ENCODE measurements at regions not wholly inside any gene's neighbourhood (a gene's known extent, or its start where the extent isn't known, plus 50 kb on each side); places are given as distances from the start of the nearest gene placed in this dataset.
"Not testable (repeated sequence)": the region's sequence is repeated elsewhere in the genome, so short reads cannot be mapped to it uniquely, and the experiment has no call there.

DNA sequence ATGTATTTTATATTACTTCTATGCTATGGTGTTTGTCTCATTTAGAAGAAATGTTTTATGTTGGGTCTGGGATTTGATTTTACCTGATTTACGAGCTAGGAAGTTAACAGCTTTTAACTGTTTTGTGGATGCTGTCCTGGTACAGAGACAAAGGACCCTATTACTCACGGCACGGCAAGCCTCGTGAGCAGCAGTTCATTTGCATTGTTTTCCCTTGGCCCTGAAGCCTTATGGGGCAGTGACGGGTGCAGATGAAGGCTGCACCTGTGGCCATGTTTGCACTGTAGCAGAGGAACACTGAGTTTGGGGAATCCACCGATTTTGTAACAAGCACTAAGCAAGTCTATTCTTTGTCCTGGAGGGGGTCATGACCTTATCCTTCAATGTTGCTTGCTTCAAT, 291.9 kb upstream of the SPATA31A3 start:
- H3K4me1 ChIP-seq; H3K27ac ChIP-seq; DNase-seq; H3K27me3 ChIP-seq; H3K9me3 ChIP-seq; intact Hi-C loops (cut with DNase I); ATAC-seq; H3K4me3 ChIP-seq; H3K36me3 ChIP-seq (replicated peaks in 1 of 2; ENCODE audit: insufficient read depth in 1 of 2, low read depth in 2 of 2): not testable (repeated sequence)
- WGBS, 2 donors, result no CpG with 5 or more reads among the region's 6 CpGs

DNA sequence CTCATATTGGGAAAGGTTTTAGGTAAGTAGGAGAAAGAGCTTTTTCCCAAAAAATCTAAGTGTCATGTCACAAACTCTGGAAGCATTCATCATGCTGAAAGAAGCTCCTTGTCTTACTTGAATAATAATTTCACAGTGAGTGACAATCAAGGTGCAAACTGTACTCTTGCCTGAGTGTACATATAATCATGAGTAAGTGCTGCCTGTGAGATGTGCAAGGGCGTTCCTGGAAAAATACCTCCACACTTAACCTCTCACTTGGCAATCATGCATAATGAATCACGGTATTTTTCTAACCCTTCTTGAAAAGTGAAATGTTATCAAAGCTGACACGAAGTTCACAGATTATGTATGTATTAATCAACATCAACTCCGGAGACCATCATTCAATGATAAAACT, 289.2 kb upstream of the SPATA31A3 start:
- H3K4me3 ChIP-seq; ATAC-seq; H3K27ac ChIP-seq; intact Hi-C loops (cut with DNase I); H3K36me3 ChIP-seq (replicated peaks in 1 of 2; ENCODE audit: insufficient read depth in 1 of 2, low read depth in 2 of 2); H3K9me3 ChIP-seq; H3K27me3 ChIP-seq; H3K4me1 ChIP-seq; DNase-seq: not testable (repeated sequence)
- WGBS, 2 donors, result no CpG with 5 or more reads among the region's 4 CpGs

DNA sequence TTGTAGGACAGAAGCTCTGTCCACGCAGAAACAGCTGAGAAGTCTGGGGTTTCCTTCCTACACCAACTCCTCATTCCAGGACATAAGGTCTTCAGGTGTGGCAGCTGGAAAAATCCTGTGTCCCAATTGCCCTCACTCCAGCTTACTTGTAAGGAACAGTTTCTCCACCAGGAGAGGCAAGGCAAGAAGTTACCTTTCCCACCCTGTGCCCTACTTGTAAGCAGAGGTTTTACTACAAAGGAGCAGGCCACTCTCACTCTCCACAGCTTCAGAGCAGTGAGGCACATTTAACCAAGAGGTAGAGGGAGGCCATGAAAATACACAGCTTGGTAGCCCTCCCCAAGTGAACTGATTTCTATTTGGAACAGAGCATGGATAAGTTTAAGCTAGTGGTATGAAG, 277.3 kb upstream of the SPATA31A3 start:
- ATAC-seq; intact Hi-C loops (cut with DNase I): not testable (repeated sequence)

DNA sequence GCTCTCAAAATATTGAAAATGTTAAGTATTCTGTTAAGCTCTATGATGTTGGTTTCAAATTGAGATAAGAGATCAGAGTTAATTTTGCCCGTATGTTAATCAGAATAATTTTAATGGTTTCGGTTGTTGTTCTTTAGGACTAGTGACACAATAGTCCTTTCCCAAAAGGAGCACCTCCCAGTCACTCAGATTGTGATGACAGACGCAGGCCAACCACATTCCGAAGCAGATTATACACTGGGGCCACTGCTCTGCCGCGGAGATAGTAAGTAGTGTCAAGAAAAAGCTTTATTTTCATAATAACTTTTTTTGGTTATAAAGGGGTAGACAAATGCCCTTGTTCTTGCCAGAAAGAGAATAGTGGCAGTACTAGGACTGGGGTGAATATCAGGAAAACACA, 265.5 kb upstream of the SPATA31A3 start:
- H3K27ac ChIP-seq; H3K27me3 ChIP-seq; DNase-seq; H3K4me3 ChIP-seq; H3K9me3 ChIP-seq; H3K4me1 ChIP-seq; H3K36me3 ChIP-seq (replicated peaks in 1 of 2; ENCODE audit: insufficient read depth in 1 of 2, low read depth in 2 of 2); ATAC-seq; intact Hi-C loops (cut with DNase I): not testable (repeated sequence)
- WGBS, 2 donors, result no CpG with 5 or more reads among the region's 6 CpGs

More for the DNA sequence above, 277.3 kb upstream of the SPATA31A3 start:
- not testable (repeated sequence) for H3K27me3 ChIP-seq; H3K27ac ChIP-seq; H3K4me3 ChIP-seq; H3K9me3 ChIP-seq; DNase-seq; H3K4me1 ChIP-seq; H3K36me3 ChIP-seq (replicated peaks in 1 of 2; ENCODE audit: insufficient read depth in 1 of 2, low read depth in 2 of 2)
- WGBS, 2 donors, result no CpG with 5 or more reads among the region's 1 CpG

DNA sequence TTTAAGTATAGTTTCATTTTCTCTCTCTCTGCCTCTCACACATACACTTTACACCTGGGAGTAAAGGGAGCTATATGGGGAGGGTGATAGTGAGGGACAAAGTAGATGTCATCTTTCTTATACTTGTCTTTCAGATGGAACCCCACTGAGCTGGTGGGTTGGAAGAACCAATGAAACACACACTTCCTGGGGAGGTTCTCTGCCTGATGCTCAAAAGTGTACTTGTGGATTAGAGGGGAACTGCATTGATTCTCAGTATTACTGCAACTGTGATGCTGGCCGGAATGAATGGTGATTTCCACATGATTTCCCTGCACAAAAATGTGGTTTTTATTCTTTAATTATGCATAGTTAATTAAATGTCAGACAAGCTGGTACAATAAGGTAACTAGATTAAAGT, 256.6 kb upstream of the SPATA31A3 start:
- H3K4me3 ChIP-seq; intact Hi-C loops (cut with DNase I); H3K4me1 ChIP-seq; DNase-seq; ATAC-seq; H3K9me3 ChIP-seq; H3K27ac ChIP-seq; H3K27me3 ChIP-seq; H3K36me3 ChIP-seq (replicated peaks in 1 of 2; ENCODE audit: insufficient read depth in 1 of 2, low read depth in 2 of 2): not testable (repeated sequence)
- no CpG with 5 or more reads among the region's 1 CpG for WGBS, 2 donors

DNA sequence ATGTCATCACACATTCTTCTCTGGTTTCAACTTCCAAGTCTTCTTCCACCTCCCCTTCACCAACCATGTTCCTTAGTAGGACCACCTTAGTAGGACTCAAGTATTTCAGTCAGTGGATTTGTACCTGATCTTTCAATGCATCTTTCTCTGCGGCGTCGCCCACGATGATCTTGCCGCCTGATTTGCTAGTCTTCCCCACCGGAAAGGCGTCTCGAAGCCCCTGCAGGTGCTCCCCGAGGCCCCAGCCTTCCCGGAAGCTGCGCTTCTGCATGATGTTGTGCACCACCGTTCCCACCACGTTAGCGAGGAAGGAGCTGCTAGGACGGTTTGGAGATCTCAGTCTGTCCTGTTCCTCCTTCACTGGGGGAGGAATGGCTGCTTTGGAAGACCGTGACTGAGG, 219.7 kb upstream of the SPATA31A3 start:
- WGBS, 2 donors, result 87 to 92% methylated on average over 10 to 14 of the region's 16 CpGs

DNA sequence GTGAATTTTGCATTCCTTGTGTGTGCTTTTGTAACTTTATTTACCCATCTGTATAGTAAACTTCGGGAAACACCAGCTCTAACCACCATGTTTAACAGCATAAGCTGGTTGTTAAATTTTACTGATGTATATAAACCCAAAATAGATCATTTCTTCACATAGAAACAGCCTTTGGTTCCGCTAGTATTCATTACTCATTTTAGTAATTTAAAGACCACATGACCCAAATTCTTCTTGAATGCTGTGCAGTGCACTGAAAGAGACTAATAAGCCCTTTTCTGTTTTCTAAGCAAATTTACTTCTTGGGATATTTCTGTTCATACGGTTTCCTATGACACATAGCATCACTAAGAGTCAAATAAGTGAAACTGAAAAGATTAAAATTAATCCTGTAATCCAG, 218.5 kb upstream of the SPATA31A3 start:
- H3K36me3 ChIP-seq (replicated peaks in 1 of 2; ENCODE audit: insufficient read depth in 1 of 2, low read depth in 2 of 2); DNase-seq; H3K27ac ChIP-seq; H3K4me1 ChIP-seq; intact Hi-C loops (cut with DNase I); H3K27me3 ChIP-seq; H3K4me3 ChIP-seq; ATAC-seq; H3K9me3 ChIP-seq: not testable (repeated sequence)
- 41 to 57% methylated on average over 1 of the region's 3 CpGs for WGBS, 2 donors

More for the DNA sequence above, 219.7 kb upstream of the SPATA31A3 start:
- H3K4me1 ChIP-seq; H3K9me3 ChIP-seq; H3K27me3 ChIP-seq; H3K36me3 ChIP-seq (replicated peaks in 1 of 2; ENCODE audit: insufficient read depth in 1 of 2, low read depth in 2 of 2); DNase-seq; H3K27ac ChIP-seq; H3K4me3 ChIP-seq; ATAC-seq; intact Hi-C loops (cut with DNase I): not testable (repeated sequence)

DNA sequence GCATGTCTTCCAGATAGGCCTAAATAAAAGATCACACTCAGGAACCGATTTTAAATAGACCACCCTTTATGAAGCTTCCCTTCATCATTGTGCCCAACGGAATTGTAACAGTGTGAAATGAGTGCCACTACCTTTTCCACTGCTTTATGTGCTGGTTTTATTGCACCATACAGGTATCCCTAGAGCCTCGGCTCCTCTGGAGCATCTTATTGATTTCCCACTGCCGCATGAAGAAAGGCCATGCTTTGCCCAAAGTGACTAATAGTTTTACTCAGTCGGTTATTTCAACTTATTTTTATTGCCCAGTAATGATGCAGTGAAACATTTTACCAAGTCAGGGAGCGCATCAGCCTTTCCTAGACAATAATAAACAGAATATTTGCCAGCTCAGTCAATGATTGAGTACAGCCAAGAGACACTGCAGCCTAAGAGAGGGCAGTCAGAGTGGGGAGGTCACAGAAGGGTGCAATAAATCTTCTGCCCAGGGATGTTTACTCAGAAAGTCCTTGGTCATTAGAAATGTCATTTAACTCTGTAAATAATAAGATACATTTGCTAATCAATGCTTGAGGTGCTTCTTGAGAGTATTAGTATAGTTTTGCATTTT, 216.6 kb upstream of the SPATA31A3 start:
- H3K9me3 ChIP-seq; H3K27me3 ChIP-seq; H3K27ac ChIP-seq; H3K4me3 ChIP-seq; H3K4me1 ChIP-seq; ATAC-seq; DNase-seq; intact Hi-C loops (cut with DNase I); H3K36me3 ChIP-seq (replicated peaks in 1 of 2; ENCODE audit: insufficient read depth in 1 of 2, low read depth in 2 of 2): not testable (repeated sequence)
- 40% methylated on average over 1 of the region's 6 CpGs; no CpG with 5 or more reads in 1 of the 2 donors for WGBS, 2 donors

DNA sequence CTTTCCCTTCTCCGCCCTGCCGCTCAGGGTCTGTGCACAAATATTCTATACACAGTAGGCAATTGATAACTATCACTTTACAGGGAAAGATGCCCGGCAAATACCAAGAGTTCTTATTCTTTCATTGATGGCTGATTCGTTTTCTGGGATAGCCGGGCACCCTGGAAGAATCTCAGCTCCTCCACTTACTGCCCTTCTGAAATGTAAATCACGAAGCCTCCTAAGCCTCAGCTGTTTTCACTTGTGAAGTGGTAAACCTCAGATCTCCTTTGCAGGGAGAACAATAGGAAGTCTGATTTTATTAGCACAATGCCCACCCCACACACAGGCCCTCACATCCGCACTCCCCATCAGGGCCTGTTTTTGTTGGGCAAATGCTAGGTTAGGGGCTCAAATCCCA, 203.8 kb upstream of the SPATA31A3 start:
- H3K4me3 ChIP-seq; H3K9me3 ChIP-seq; ATAC-seq; H3K4me1 ChIP-seq; DNase-seq; H3K36me3 ChIP-seq (replicated peaks in 1 of 2; ENCODE audit: insufficient read depth in 1 of 2, low read depth in 2 of 2); H3K27me3 ChIP-seq; intact Hi-C loops (cut with DNase I); H3K27ac ChIP-seq: not testable (repeated sequence)
- 56 to 76% methylated on average over 4 to 5 of the region's 7 CpGs for WGBS, 2 donors

DNA sequence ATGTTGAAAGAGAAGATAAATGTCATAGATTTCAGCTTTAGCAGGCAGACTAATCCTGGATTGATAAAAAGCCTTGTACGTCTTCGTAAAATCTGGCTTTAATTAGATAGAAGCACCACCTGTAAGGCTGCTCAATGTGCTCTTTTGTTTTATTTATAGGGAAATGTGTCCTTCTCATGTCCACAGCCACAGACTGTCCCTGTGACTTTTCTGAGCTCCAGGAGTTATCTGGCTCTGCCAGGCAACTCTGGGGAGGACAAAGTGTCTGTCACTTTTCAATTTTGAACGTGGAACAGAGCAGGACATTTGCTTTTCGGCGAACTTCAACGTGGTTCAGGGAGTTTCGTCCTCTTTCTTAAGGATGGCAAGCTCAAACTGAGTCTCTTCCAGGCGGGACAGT, 203.0 kb upstream of the SPATA31A3 start:
- H3K27ac ChIP-seq; intact Hi-C loops (cut with DNase I); H3K4me1 ChIP-seq; DNase-seq; H3K27me3 ChIP-seq; ATAC-seq; H3K9me3 ChIP-seq; H3K36me3 ChIP-seq (replicated peaks in 1 of 2; ENCODE audit: insufficient read depth in 1 of 2, low read depth in 2 of 2); H3K4me3 ChIP-seq: not testable (repeated sequence)
- WGBS, 2 donors, result no CpG with 5 or more reads among the region's 8 CpGs

DNA sequence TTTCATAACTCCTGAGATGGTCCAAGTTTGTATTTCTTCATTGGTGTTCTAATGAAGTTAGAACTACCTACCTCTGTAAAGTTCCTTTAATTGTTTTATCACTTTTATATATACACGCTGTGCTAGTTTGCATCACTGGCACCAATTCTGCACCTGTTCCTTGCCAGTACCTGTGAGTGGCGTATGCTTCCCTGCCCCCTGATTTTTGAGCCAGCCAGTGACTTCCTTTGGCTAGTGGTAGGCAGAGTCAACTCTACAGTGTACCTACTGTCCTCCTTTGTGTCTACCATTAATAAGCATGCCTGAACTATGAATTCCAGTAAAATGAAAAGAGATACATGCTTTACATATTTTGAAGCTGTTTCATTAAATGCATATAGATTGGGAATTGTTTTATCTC, 186.8 kb upstream of the SPATA31A3 start:
- H3K4me3 ChIP-seq; H3K27me3 ChIP-seq; H3K36me3 ChIP-seq (replicated peaks in 1 of 2; ENCODE audit: insufficient read depth in 1 of 2, low read depth in 2 of 2); H3K27ac ChIP-seq; H3K4me1 ChIP-seq; ATAC-seq; H3K9me3 ChIP-seq; intact Hi-C loops (cut with DNase I): not testable (repeated sequence)
- whole genome bisulfite sequencing, 2 donors, result 23 to 34% methylated on average over 2 of the region's 2 CpGs
- peak in 1 of 4 donors; percentile 5 for DNase-seq

DNA sequence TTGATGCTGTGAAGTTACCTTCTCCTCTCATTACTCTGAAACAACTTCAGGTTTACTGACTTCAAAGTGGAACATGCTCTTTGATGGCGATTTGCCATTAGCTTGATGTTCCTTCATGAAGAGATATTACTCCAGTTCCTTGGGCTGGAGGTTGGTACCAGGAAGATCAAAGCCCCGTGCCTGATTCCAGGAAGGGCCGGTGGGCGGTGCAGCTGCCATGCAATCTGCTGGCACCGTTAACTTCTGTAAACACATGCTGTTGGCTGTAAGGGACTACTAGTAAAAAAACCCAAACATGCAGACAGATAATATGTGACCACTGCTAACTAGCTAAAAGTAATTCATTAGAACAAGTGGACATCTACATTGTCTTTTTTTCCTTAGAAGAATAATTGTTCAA, 182.8 kb upstream of the SPATA31A3 start:
- intact Hi-C loops (cut with DNase I), result not testable (repeated sequence)
- peak in 3 of 4 donors; percentile 5 to 13 (median 9) for DNase-seq

More for the DNA sequence above, 182.8 kb upstream of the SPATA31A3 start:
- not testable (repeated sequence) for H3K27me3 ChIP-seq; H3K27ac ChIP-seq; H3K4me3 ChIP-seq; H3K36me3 ChIP-seq (replicated peaks in 1 of 2; ENCODE audit: insufficient read depth in 1 of 2, low read depth in 2 of 2); ATAC-seq; H3K9me3 ChIP-seq; H3K4me1 ChIP-seq
- WGBS, 2 donors, result no CpG with 5 or more reads among the region's 5 CpGs

Data from body of pancreas (tissue), 4 donors.